ENCODE measurements at regions not wholly inside any gene's neighbourhood (a gene's known extent, or its start where the extent isn't known, plus 50 kb on each side); places are given as distances from the start of the nearest gene placed in this dataset.
"Not testable (repeated sequence)": the region's sequence is repeated elsewhere in the genome, so short reads cannot be mapped to it uniquely, and the experiment has no call there.

DNA sequence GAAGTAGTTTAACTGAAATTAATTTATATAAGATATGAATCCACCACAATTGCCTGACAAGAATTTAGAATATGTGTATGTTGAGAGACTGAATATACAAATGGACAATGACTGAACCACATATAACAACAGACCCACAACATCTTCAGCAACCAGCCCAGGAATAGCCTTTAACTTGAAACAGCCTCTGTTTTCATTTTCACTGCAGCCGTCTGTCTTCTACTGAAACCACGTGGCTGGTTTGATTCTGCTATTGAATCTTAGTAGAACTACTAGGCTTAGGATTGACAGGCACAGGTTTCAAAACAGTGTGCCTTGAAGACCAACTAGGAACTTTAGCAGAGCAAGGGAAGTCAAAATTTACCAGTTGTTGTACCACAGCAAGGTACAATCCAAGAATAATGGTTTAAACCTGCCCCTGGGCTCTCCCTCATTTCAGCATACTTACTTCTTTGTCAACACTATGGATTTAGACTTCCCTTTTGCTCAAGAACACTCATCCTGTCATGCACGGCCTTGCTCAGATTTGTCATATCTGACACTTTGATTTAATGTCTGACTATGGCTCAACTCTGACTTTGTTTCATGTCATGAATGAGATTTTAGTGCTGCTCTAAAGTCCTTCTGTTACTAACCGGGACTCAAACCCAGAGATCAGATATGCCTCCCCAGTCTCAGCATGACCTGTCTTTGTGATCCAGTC, 355.0 kb downstream of the KIF2B start:
- Histone ChIP-seq H3K4me1 (ENCODE audit: control insufficient read depth, insufficient read depth, low read length, poor library complexity, severe bottlenecking) (no peaks in the 10 kb centered on the region), H3K27ac (ENCODE audit: low read depth, low read length, severe bottlenecking) (no peak overlapping the region), H3K9me3 (ENCODE audit: control insufficient read depth, low read length) (no peaks in the 10 kb centered on the region), H3K4me3 (ENCODE audit: extremely low read depth, insufficient read depth, low read length, poor library complexity, severe bottlenecking) (no peak overlapping the region), H3K36me3 (ENCODE audit: control insufficient read depth, insufficient read depth, low read length) (no peaks in the 10 kb centered on the region)
- WGBS, 2 experiments (ENCODE audit: insufficient coverage in 2 of 2) = 78 to 89% methylated on average over 2 to 4 of the region's 4 CpGs

GRCh38 chr17:54180950-54181349, 358.2 kb downstream of the KIF2B start:
- no peaks in the 10 kb centered on the region for H3K36me3 ChIP-seq (ENCODE audit: control insufficient read depth, insufficient read depth, low read length)

DNA sequence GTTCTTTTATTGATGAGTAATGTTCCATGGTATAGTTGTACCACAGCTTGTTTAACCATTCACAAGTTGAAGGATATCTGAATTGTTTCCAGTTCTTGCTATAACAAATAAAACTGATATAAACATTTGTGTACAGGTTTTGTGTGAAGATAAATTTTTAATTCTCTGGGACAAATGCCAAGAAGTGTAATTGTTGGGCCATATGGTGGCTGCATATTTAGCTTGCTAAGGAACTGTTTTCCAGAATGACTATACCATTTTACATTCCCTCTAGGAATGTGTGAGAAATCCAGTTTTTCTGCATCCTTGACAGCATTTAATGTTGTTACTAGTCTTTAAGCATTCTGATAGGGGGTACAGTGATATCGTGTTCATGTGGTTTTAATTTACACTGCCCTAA, 368.5 kb downstream of the KIF2B start:
- 100% methylated on average over 1 of the region's 1 CpG for WGBS, 2 experiments (ENCODE audit: insufficient coverage in 2 of 2)
- no peaks in the 10 kb centered on the region for H3K4me1 ChIP-seq (ENCODE audit: control insufficient read depth, insufficient read depth, low read length, poor library complexity, severe bottlenecking)
- H3K9me3 ChIP-seq (ENCODE audit: control insufficient read depth, low read length) = no peaks in the 10 kb centered on the region
- H3K27ac ChIP-seq (ENCODE audit: low read depth, low read length, severe bottlenecking) = no peak overlapping the region
- H3K36me3 ChIP-seq (ENCODE audit: control insufficient read depth, insufficient read depth, low read length) = no peaks in the 10 kb centered on the region
- H3K4me3 ChIP-seq (ENCODE audit: extremely low read depth, insufficient read depth, low read length, poor library complexity, severe bottlenecking) = no peak overlapping the region

More at GRCh38 chr17:54180950-54181349, 358.2 kb downstream of the KIF2B start:
- H3K27ac ChIP-seq (ENCODE audit: low read depth, low read length, severe bottlenecking) = no peak overlapping the region
- H3K4me1 ChIP-seq (ENCODE audit: control insufficient read depth, insufficient read depth, low read length, poor library complexity, severe bottlenecking) = no peaks in the 10 kb centered on the region
- WGBS, 2 experiments (ENCODE audit: insufficient coverage in 2 of 2) = 74 to 100% methylated on average over 1 to 2 of the region's 4 CpGs
- H3K4me3 ChIP-seq (ENCODE audit: extremely low read depth, insufficient read depth, low read length, poor library complexity, severe bottlenecking) = no peak overlapping the region
- no peaks in the 10 kb centered on the region for H3K9me3 ChIP-seq (ENCODE audit: control insufficient read depth, low read length)

DNA sequence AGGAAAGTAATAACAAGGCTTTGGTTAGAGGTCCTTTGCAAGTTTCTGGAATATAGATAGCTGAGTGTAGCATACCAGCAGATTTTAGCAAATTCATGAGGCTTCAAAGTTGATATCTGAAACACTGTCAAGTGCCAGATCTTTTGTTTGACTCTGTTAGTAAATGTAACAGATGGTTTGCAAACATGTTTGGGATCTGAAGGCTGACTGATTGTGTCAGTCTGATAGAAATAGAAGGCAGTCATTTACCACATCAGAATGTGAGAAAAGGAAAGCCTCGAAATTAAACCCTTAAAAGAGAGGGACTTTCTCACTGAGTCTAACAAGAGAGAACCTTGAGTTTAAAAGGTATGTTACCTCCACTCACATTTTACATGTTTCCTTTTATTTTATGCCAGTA, 371.5 kb downstream of the KIF2B start:
- Histone ChIP-seq H3K4me3 (ENCODE audit: extremely low read depth, insufficient read depth, low read length, poor library complexity, severe bottlenecking) (no peak overlapping the region), H3K4me1 (ENCODE audit: control insufficient read depth, insufficient read depth, low read length, poor library complexity, severe bottlenecking) (no peaks in the 10 kb centered on the region), H3K9me3 (ENCODE audit: control insufficient read depth, low read length) (no peaks in the 10 kb centered on the region), H3K27ac (ENCODE audit: low read depth, low read length, severe bottlenecking) (no peak overlapping the region), H3K36me3 (ENCODE audit: control insufficient read depth, insufficient read depth, low read length) (no peaks in the 10 kb centered on the region)
- WGBS, 2 experiments (ENCODE audit: insufficient coverage in 2 of 2) = no CpG with 5 or more reads among the region's 1 CpG

DNA sequence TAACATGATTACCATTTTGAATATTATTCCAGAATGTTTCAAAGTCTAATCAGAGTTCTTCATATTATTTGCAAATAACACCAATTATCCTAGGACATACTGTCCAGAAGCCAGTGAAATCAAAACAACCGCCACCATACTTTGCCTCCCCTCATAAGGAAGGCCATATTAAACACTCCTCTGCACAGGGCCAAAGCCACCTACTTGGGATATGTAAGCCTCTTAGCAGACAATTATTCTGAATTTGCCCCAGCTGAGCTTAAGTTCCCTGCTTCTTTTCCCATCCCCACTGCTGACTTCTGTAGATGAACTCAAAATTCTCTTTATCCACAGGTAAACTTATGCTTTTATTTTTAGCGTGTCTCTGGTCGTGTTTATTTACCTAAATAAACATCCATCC, 374.0 kb downstream of the KIF2B start:
- H3K36me3 ChIP-seq (ENCODE audit: control insufficient read depth, insufficient read depth, low read length) = no peaks in the 10 kb centered on the region
- 90% methylated on average over 1 to 3 of the region's 3 CpGs for WGBS, 2 experiments (ENCODE audit: insufficient coverage in 2 of 2)
- no peak overlapping the region for H3K4me3 ChIP-seq (ENCODE audit: extremely low read depth, insufficient read depth, low read length, poor library complexity, severe bottlenecking)
- H3K4me1 ChIP-seq (ENCODE audit: control insufficient read depth, insufficient read depth, low read length, poor library complexity, severe bottlenecking) = no peaks in the 10 kb centered on the region
- H3K9me3 ChIP-seq (ENCODE audit: control insufficient read depth, low read length) = no peaks in the 10 kb centered on the region
- no peak overlapping the region for H3K27ac ChIP-seq (ENCODE audit: low read depth, low read length, severe bottlenecking)

DNA sequence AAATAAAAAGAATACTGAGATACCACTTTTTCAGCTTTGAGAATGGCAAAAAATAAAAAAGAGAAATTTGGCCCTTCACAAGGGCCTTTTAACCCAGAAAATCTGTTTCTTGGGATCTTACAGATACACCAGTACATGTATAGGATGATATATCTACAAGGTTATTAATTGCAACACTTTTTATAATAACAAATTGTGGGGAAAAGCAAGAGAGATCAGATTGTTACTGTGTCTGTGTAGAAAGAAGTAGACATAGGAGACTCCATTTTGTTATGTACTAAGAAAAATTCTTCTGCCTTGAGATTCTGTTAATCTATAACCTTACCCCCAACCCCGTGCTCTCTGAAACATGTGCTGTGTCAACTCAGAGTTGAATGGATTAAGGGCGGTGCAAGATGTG, 378.7 kb downstream of the KIF2B start:
- H3K36me3 ChIP-seq (ENCODE audit: control insufficient read depth, insufficient read depth, low read length); H3K4me1 ChIP-seq (ENCODE audit: control insufficient read depth, insufficient read depth, low read length, poor library complexity, severe bottlenecking); H3K27ac ChIP-seq (ENCODE audit: low read depth, low read length, severe bottlenecking); H3K9me3 ChIP-seq (ENCODE audit: control insufficient read depth, low read length); H3K4me3 ChIP-seq (ENCODE audit: extremely low read depth, insufficient read depth, low read length, poor library complexity, severe bottlenecking): not testable (repeated sequence)
- no CpG with 5 or more reads among the region's 2 CpGs for WGBS, 2 experiments (ENCODE audit: insufficient coverage in 2 of 2)

GRCh38 chr17:54220829-54221228, 398.1 kb downstream of the KIF2B start:
- no CpG with 5 or more reads among the region's 1 CpG for WGBS, 2 experiments (ENCODE audit: insufficient coverage in 2 of 2)
- no peak overlapping the region for H3K27ac ChIP-seq (ENCODE audit: low read depth, low read length, severe bottlenecking)

GRCh38 chr17:54221499-54221898, 398.8 kb downstream of the KIF2B start:
- Histone ChIP-seq H3K9me3 (ENCODE audit: control insufficient read depth, low read length) (no peaks in the 10 kb centered on the region), H3K4me1 (ENCODE audit: control insufficient read depth, insufficient read depth, low read length, poor library complexity, severe bottlenecking) (no peaks in the 10 kb centered on the region), H3K36me3 (ENCODE audit: control insufficient read depth, insufficient read depth, low read length) (no peaks in the 10 kb centered on the region), H3K4me3 (ENCODE audit: extremely low read depth, insufficient read depth, low read length, poor library complexity, severe bottlenecking) (no peak overlapping the region), H3K27ac (ENCODE audit: low read depth, low read length, severe bottlenecking) (no peak overlapping the region)
- 80% methylated on average over 1 of the region's 2 CpGs; no CpG with 5 or more reads in 1 of the 2 experiments for WGBS, 2 experiments (ENCODE audit: insufficient coverage in 2 of 2)

More at GRCh38 chr17:54220829-54221228, 398.1 kb downstream of the KIF2B start:
- no peak overlapping the region for H3K4me3 ChIP-seq (ENCODE audit: extremely low read depth, insufficient read depth, low read length, poor library complexity, severe bottlenecking)
- H3K4me1 ChIP-seq (ENCODE audit: control insufficient read depth, insufficient read depth, low read length, poor library complexity, severe bottlenecking) = no peaks in the 10 kb centered on the region
- H3K36me3 ChIP-seq (ENCODE audit: control insufficient read depth, insufficient read depth, low read length) = no peaks in the 10 kb centered on the region
- no peaks in the 10 kb centered on the region for H3K9me3 ChIP-seq (ENCODE audit: control insufficient read depth, low read length)

GRCh38 chr17:54235571-54235970, 412.8 kb downstream of the KIF2B start:
- H3K36me3 ChIP-seq (ENCODE audit: control insufficient read depth, insufficient read depth, low read length) = no peaks in the 10 kb centered on the region

GRCh38 chr17:54237911-54238515, 415.3 kb downstream of the KIF2B start:
- Histone ChIP-seq H3K9me3 (ENCODE audit: control insufficient read depth, low read length) (no peaks in the 10 kb centered on the region), H3K4me1 (ENCODE audit: control insufficient read depth, insufficient read depth, low read length, poor library complexity, severe bottlenecking) (no peaks in the 10 kb centered on the region), H3K4me3 (ENCODE audit: extremely low read depth, insufficient read depth, low read length, poor library complexity, severe bottlenecking) (no peak overlapping the region), H3K27ac (ENCODE audit: low read depth, low read length, severe bottlenecking) (no peak overlapping the region), H3K36me3 (ENCODE audit: control insufficient read depth, insufficient read depth, low read length) (no peaks in the 10 kb centered on the region)
- 100% methylated on average over 1 of the region's 5 CpGs; no CpG with 5 or more reads in 1 of the 2 experiments for WGBS, 2 experiments (ENCODE audit: insufficient coverage in 2 of 2)

More at GRCh38 chr17:54235571-54235970, 412.8 kb downstream of the KIF2B start:
- no peaks in the 10 kb centered on the region for H3K9me3 ChIP-seq (ENCODE audit: control insufficient read depth, low read length)
- 89 to 95% methylated on average over 2 to 4 of the region's 4 CpGs for WGBS, 2 experiments (ENCODE audit: insufficient coverage in 2 of 2)
- no peak overlapping the region for H3K4me3 ChIP-seq (ENCODE audit: extremely low read depth, insufficient read depth, low read length, poor library complexity, severe bottlenecking)
- no peaks in the 10 kb centered on the region for H3K4me1 ChIP-seq (ENCODE audit: control insufficient read depth, insufficient read depth, low read length, poor library complexity, severe bottlenecking)
- no peak overlapping the region for H3K27ac ChIP-seq (ENCODE audit: low read depth, low read length, severe bottlenecking)

DNA sequence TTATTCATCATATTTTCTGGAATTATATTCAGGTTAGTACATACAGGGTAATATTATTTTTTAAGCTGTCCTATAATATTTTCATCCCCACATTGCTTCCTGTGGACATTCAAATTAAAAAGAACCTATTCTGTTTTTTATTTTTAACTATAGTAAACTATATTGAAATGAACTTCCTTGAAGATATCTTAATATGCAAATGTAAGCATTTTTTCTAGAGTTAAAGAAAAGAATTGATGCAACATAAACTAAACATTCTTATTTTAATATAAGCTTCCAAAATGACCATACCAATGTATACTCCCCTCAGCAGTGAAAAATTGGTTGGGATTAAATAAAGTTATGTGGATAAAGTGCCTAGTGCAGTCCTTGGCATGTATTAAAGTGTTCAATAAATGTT, 416.6 kb downstream of the KIF2B start:
- Histone ChIP-seq H3K4me3 (ENCODE audit: extremely low read depth, insufficient read depth, low read length, poor library complexity, severe bottlenecking) (no peak overlapping the region), H3K36me3 (ENCODE audit: control insufficient read depth, insufficient read depth, low read length) (no peaks in the 10 kb centered on the region), H3K9me3 (ENCODE audit: control insufficient read depth, low read length) (no peaks in the 10 kb centered on the region), H3K4me1 (ENCODE audit: control insufficient read depth, insufficient read depth, low read length, poor library complexity, severe bottlenecking) (no peaks in the 10 kb centered on the region), H3K27ac (ENCODE audit: low read depth, low read length, severe bottlenecking) (no peak overlapping the region)

All from mesodermal cell (in vitro differentiated cells).